ENCODE measurements at regions not wholly inside any gene's neighbourhood (a gene's known extent, or its start where the extent isn't known, plus 50 kb on each side); places are given as distances from the start of the nearest gene placed in this dataset.

GRCh38 chrX:144717682-144718081 is 529.6 kb upstream of the SPANXN1 start:
- no peak for DNase-seq
- Histone ChIP-seq H3K27ac (no peak overlapping the region), H3K9me3 (no peaks in the 10 kb centered on the region), H3K27me3 (no peaks in the 10 kb centered on the region), H3K36me3 (no peaks in the 10 kb centered on the region), H3K4me3 (no peak overlapping the region), H3K4me1 (no peaks in the 10 kb centered on the region)
- intact Hi-C loops (cut with DNase I) = no loop called here
- WGBS, 2 donors = 86% methylated on average over 1 of the region's 1 CpG; no CpG with 5 or more reads in 1 of the 2 donors
- no peak for TF ChIP-seq POLR2A (IDR thresholded peaks at IDR 0.05)
- no peak for TF ChIP-seq CTCF (IDR thresholded peaks at IDR 0.05)

GRCh38 chrX:144722307-144722706 is 525.0 kb upstream of the SPANXN1 start:
- TF ChIP-seq POLR2A (IDR thresholded peaks at IDR 0.05) (no peak), CTCF (IDR thresholded peaks at IDR 0.05) (no peak)
- H3K4me1 ChIP-seq = no peaks in the 10 kb centered on the region
- no peak overlapping the region for H3K27ac ChIP-seq
- H3K4me3 ChIP-seq = no peak overlapping the region
- WGBS, 2 donors = 59 to 60% methylated on average over 2 to 6 of the region's 6 CpGs
- H3K9me3 ChIP-seq = no peaks in the 10 kb centered on the region
- intact Hi-C loops (cut with DNase I) = no loop called here
- DNase-seq = no peak
- no peaks in the 10 kb centered on the region for H3K36me3 ChIP-seq
- H3K27me3 ChIP-seq = no peaks in the 10 kb centered on the region

GRCh38 chrX:144730471-144730870 is 516.8 kb upstream of the SPANXN1 start:
- 26 to 33% methylated on average over 2 of the region's 2 CpGs for WGBS, 2 donors
- TF ChIP-seq CTCF (IDR thresholded peaks at IDR 0.05) (no peak), POLR2A (IDR thresholded peaks at IDR 0.05) (no peak)
- Histone ChIP-seq H3K27ac (no peak overlapping the region), H3K27me3 (no peaks in the 10 kb centered on the region), H3K4me1 (no peaks in the 10 kb centered on the region), H3K4me3 (no peak overlapping the region), H3K9me3 (no peaks in the 10 kb centered on the region), H3K36me3 (no peaks in the 10 kb centered on the region)
- no peak for DNase-seq
- intact Hi-C loops (cut with DNase I) = no loop called here

- TF ChIP-seq POLR2A (IDR thresholded peaks at IDR 0.05) (no peak), CTCF (IDR thresholded peaks at IDR 0.05) (no peak)
- Histone ChIP-seq H3K4me3 (no peak overlapping the region), H3K9me3 (no peaks in the 10 kb centered on the region), H3K27ac (no peak overlapping the region), H3K36me3 (no peaks in the 10 kb centered on the region), H3K4me1 (no peaks in the 10 kb centered on the region), H3K27me3 (no peaks in the 10 kb centered on the region)
- intact Hi-C loops (cut with DNase I) = no loop called here
- WGBS, 2 donors = 60 to 78% methylated on average over 3 to 4 of the region's 4 CpGs
- DNase-seq = no peak
These were observed 514.7 kb upstream of the SPANXN1 start for GRCh38 chrX:144732588-144732987.

GRCh38 chrX:144738246-144738645 is 509.1 kb upstream of the SPANXN1 start:
- intact Hi-C loops (cut with DNase I) = no loop called here
- no peaks in the 10 kb centered on the region for H3K36me3 ChIP-seq
- no peaks in the 10 kb centered on the region for H3K27me3 ChIP-seq
- H3K4me3 ChIP-seq = no peak overlapping the region
- H3K4me1 ChIP-seq = no peaks in the 10 kb centered on the region
- TF ChIP-seq POLR2A (IDR thresholded peaks at IDR 0.05) (no peak), CTCF (IDR thresholded peaks at IDR 0.05) (no peak)
- WGBS, 2 donors = 85 to 94% methylated on average over 2 of the region's 2 CpGs
- H3K9me3 ChIP-seq = no peaks in the 10 kb centered on the region
- no peak overlapping the region for H3K27ac ChIP-seq
- DNase-seq = no peak
